Neural cell (in vitro differentiated cells): ENCODE measurements at regions not wholly inside any gene's neighbourhood (a gene's known extent, or its start where the extent isn't known, plus 50 kb on each side); places are given as distances from the start of the nearest gene placed in this dataset.

Source experiments
- H2AFZ ChIP-seq: fragments of 200-600, 300-800 bp; sonication (generic), shearing (Covaris generic); 2 replicates; pipeline ENCODE4 v1.6.0; 2014; ENCODE audit warnings: low read depth, mild to moderate bottlenecking, antibody characterized with exemption, low read length, moderate library complexity
- H3F3A ChIP-seq: fragments of 200-600 bp; shearing (Covaris generic); 2 replicates; pipeline ENCODE4 v1.6.1; 2016; ENCODE audit warnings: mild to moderate bottlenecking, moderate library complexity, mixed read lengths, antibody characterized with exemption, low read length; ENCODE audit not compliant: insufficient read depth, poor library complexity, severe bottlenecking
- H3K27ac ChIP-seq: fragments of 200-600, 300-800 bp; sonication (generic), shearing (Covaris generic); 2 replicates; pipeline ENCODE4 v1.5.1; 2014; ENCODE audit warnings: mild to moderate bottlenecking, low read length, moderate library complexity
- H3K27me3 ChIP-seq: fragments of 300-800, 200-600 bp; sonication (generic), shearing (Covaris generic); 2 replicates; pipeline ENCODE4 v1.6.0; 2014; ENCODE audit warnings: mild to moderate bottlenecking, low read depth, low read length, moderate library complexity; ENCODE audit not compliant: insufficient read depth
- H3K36me3 ChIP-seq: fragments of 300-800, 200-600 bp; sonication (generic), shearing (Covaris generic); 2 replicates; pipeline ENCODE4 v1.5.1; 2014; ENCODE audit warnings: mild to moderate bottlenecking, antibody characterized with exemption, low read length, moderate library complexity; ENCODE audit not compliant: insufficient read depth
- H3K4me2 ChIP-seq: fragments of 300-800, 200-600 bp; sonication (generic), shearing (Covaris generic); 2 replicates; pipeline ENCODE4 v1.6.0; 2014; ENCODE audit warnings: mild to moderate bottlenecking, low read length
- H3K4me3 ChIP-seq: fragments of 300-800, 200-600 bp; sonication (generic), shearing (Covaris generic); 2 replicates; pipeline ENCODE4 v1.5.1; 2014; ENCODE audit warnings: mild to moderate bottlenecking, low read length, moderate library complexity
- H3K79me2 ChIP-seq: fragments of 200-600 bp; shearing (Covaris generic); replicated peaks from 2 replicates; pipeline ENCODE4 v1.6.0; 2014; ENCODE audit warnings: mild to moderate bottlenecking, low read length, moderate library complexity; ENCODE audit not compliant: insufficient read depth
- H3K9ac ChIP-seq: fragments of 300-800, 200-600 bp; sonication (generic), shearing (Covaris generic); 2 replicates; pipeline ENCODE4 v1.6.1; 2016; ENCODE audit warnings: mild to moderate bottlenecking, low read length, mixed read lengths
- H3K9me2 ChIP-seq: fragments of 200-600 bp; shearing (Covaris generic); 2 replicates; pipeline ENCODE4 v1.6.1; 2016; ENCODE audit warnings: mild to moderate bottlenecking, low read length, mixed read lengths; ENCODE audit not compliant: insufficient read depth
- H3K9me3 ChIP-seq: fragments of 200-600, 300-800 bp; sonication (generic), shearing (Covaris generic); 2 replicates; pipeline ENCODE4 v1.6.1; 2016; ENCODE audit warnings: mild to moderate bottlenecking, mixed run types, low read length, moderate library complexity, mixed read lengths
- H4K20me1 ChIP-seq: fragments of 200-600 bp; shearing (Covaris generic); 2 replicates; pipeline ENCODE4 v1.6.1; 2016; ENCODE audit warnings: mild to moderate bottlenecking, mixed run types; ENCODE audit not compliant: insufficient read depth
- EP300 ChIP-seq: fragments of 450-650 bp; conservative IDR thresholded peaks from 2 replicates; pipeline ENCODE4 v1.6.1; 2014; ENCODE audit warnings: antibody characterized with exemption, mild to moderate bottlenecking, moderate library complexity; ENCODE audit not compliant: poor library complexity, severe bottlenecking
- EZH2 ChIP-seq: fragments of 200-600, 300-800 bp; shearing (Covaris generic), sonication (generic); IDR thresholded peaks from 2 replicates; pipeline ENCODE4 v1.6.1; 2014; ENCODE audit warnings: antibody characterized with exemption, low read length, borderline replicate concordance, mild to moderate bottlenecking; ENCODE audit not compliant: insufficient read depth, poor library complexity, severe bottlenecking
- MXI1 ChIP-seq: fragments of 450-650 bp; conservative IDR thresholded peaks from 2 replicates; pipeline ENCODE4 v1.6.1; 2014; ENCODE audit warnings: antibody characterized with exemption, mild to moderate bottlenecking; ENCODE audit not compliant: poor library complexity, severe bottlenecking
- POLR2AphosphoS5 ChIP-seq: IDR thresholded peaks from 2 replicates; pipeline ENCODE4 v1.6.1; 2012
- RAD21 ChIP-seq: fragments of 450-650 bp; conservative IDR thresholded peaks from 2 replicates; pipeline ENCODE4 v1.6.1; 2014; ENCODE audit warnings: antibody characterized with exemption, mild to moderate bottlenecking, moderate library complexity
- SMC3 ChIP-seq: fragments of 450-650 bp; conservative IDR thresholded peaks from 2 replicates; pipeline ENCODE4 v1.6.1; 2014; ENCODE audit warnings: antibody characterized with exemption, mild to moderate bottlenecking, moderate library complexity; ENCODE audit not compliant: poor library complexity
- TAF1 ChIP-seq: IDR thresholded peaks from 2 replicates; pipeline ENCODE4 v1.6.1; 2012; ENCODE audit warnings: low read depth
- TF ChIP-seq, protein P1 (sequence below): fragments of 450-650 bp; IDR thresholded peaks from 2 replicates; pipeline ENCODE4 v1.5.1; 2014; ENCODE audit warnings: antibody characterized with exemption, mild to moderate bottlenecking, moderate library complexity; ENCODE audit not compliant: poor library complexity, severe bottlenecking
- TF ChIP-seq, protein P2 (sequence below): IDR thresholded peaks from 2 replicates; pipeline ENCODE4 v1.6.1; 2012; ENCODE audit warnings: borderline replicate concordance

DNA sequence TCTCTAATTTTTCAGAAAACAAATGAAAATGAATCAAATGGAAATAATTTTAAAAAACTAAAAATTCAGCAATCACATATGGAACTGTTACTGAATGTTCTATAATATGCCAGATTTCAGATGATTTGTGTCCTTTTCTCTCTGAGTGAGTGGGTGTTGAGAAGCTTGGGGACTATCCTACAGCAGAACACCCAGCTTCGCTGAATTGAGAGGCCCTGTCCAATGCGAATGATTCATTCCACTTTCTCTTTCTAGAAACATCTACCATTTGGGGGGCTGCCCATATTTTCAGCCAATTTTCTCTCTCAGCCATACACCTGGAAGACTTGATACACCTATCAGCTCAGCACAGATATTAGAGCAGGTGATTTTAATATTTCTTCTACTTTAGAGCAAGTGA is 1666.7 kb downstream of the EFNB2 start:
- Histone ChIP-seq H3K36me3 (no peaks in the 10 kb centered on the region), H3K79me2 (no peaks in the 10 kb centered on the region), H3K27ac (no peak overlapping the region), H2AFZ (no peak overlapping the region), H3K4me3 (no peak overlapping the region), H3K9me2 (no peaks in the 10 kb centered on the region), H3K9me3 (no peaks in the 10 kb centered on the region), H3K4me2 (no peak overlapping the region), H4K20me1 (no peaks in the 10 kb centered on the region), H3K27me3 (no peaks in the 10 kb centered on the region), H3K9ac (no peak overlapping the region), H3F3A (no peaks in the 10 kb centered on the region)
- TF ChIP-seq, protein P1, sequence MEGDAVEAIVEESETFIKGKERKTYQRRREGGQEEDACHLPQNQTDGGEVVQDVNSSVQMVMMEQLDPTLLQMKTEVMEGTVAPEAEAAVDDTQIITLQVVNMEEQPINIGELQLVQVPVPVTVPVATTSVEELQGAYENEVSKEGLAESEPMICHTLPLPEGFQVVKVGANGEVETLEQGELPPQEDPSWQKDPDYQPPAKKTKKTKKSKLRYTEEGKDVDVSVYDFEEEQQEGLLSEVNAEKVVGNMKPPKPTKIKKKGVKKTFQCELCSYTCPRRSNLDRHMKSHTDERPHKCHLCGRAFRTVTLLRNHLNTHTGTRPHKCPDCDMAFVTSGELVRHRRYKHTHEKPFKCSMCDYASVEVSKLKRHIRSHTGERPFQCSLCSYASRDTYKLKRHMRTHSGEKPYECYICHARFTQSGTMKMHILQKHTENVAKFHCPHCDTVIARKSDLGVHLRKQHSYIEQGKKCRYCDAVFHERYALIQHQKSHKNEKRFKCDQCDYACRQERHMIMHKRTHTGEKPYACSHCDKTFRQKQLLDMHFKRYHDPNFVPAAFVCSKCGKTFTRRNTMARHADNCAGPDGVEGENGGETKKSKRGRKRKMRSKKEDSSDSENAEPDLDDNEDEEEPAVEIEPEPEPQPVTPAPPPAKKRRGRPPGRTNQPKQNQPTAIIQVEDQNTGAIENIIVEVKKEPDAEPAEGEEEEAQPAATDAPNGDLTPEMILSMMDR, result no peak
- TF ChIP-seq TAF1, result no peak
- TF ChIP-seq RAD21, result no peak

DNA sequence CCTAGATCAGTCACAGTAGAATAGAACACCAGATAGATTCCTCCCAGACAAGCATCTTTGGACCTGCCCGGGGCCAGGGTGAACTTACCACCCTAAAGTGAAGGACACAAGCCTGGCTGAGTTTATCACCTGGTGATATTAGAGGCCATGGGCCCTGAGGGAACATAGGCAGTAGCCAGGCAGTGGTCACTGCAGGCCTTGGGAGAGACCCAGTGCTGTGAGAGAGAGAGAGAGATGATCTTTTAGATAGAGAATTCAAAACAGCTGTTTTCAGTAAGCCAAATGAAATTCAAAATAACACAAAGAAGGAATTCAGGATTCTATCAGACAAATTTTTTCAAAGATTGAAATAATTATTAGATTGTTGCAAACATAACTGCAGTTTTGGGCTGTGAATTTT is 1679.9 kb downstream of the EFNB2 start:
- Histone ChIP-seq H3K36me3 (no peaks in the 10 kb centered on the region), H3K9me2 (no peaks in the 10 kb centered on the region), H3K27ac (no peak overlapping the region), H3F3A (no peaks in the 10 kb centered on the region), H3K4me2 (no peak overlapping the region), H4K20me1 (no peaks in the 10 kb centered on the region), H3K4me3 (no peak overlapping the region), H2AFZ (no peak overlapping the region), H3K79me2 (no peaks in the 10 kb centered on the region), H3K9ac (no peak overlapping the region), H3K9me3 (no peaks in the 10 kb centered on the region), H3K27me3 (no peaks in the 10 kb centered on the region)
- no peak for TF ChIP-seq MXI1
- TF ChIP-seq, protein P1, result no peak
- no peak for TF ChIP-seq EP300
- TF ChIP-seq RAD21, result no peak
- no peak for TF ChIP-seq SMC3
- TF ChIP-seq, protein P2, sequence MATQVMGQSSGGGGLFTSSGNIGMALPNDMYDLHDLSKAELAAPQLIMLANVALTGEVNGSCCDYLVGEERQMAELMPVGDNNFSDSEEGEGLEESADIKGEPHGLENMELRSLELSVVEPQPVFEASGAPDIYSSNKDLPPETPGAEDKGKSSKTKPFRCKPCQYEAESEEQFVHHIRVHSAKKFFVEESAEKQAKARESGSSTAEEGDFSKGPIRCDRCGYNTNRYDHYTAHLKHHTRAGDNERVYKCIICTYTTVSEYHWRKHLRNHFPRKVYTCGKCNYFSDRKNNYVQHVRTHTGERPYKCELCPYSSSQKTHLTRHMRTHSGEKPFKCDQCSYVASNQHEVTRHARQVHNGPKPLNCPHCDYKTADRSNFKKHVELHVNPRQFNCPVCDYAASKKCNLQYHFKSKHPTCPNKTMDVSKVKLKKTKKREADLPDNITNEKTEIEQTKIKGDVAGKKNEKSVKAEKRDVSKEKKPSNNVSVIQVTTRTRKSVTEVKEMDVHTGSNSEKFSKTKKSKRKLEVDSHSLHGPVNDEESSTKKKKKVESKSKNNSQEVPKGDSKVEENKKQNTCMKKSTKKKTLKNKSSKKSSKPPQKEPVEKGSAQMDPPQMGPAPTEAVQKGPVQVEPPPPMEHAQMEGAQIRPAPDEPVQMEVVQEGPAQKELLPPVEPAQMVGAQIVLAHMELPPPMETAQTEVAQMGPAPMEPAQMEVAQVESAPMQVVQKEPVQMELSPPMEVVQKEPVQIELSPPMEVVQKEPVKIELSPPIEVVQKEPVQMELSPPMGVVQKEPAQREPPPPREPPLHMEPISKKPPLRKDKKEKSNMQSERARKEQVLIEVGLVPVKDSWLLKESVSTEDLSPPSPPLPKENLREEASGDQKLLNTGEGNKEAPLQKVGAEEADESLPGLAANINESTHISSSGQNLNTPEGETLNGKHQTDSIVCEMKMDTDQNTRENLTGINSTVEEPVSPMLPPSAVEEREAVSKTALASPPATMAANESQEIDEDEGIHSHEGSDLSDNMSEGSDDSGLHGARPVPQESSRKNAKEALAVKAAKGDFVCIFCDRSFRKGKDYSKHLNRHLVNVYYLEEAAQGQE, result no peak
- no peak for TF ChIP-seq TAF1
- TF ChIP-seq EZH2, result no peak
- TF ChIP-seq POLR2AphosphoS5, result no peak
